H1 (cell line): ENCODE measurements at regions not wholly inside any gene's neighbourhood (a gene's known extent, or its start where the extent isn't known, plus 50 kb on each side); places are given as distances from the start of the nearest gene placed in this dataset.

Experiments used
- CTCF ChIA-PET: fragments of 300-600 bp; sonication (Branson Sonifier 250); formaldehyde crosslinking; loops from one replicate; lab custom pipeline; 2021; ENCODE audit not compliant: partially characterized antibody; lab: Charles Lee
- POLR2A ChIA-PET: fragments of 300-600 bp; sonication (Branson Sonifier 250); formaldehyde crosslinking; loops from one replicate; lab custom pipeline; 2021; ENCODE audit warnings: inconsistent platforms; ENCODE audit not compliant: partially characterized antibody; lab: Charles Lee
- DNase-seq, 2 experiments: peaks; one replicate each; pipeline versions ENCODE4 v3.0.0 to v3.0.0-alpha.2; 2010 to 2022; ENCODE audit warnings: low spot score in 2 of 2, low read depth in 1 of 2, mixed read lengths in 1 of 2
- FAIRE-seq: peaks from 2 replicates; lab custom pipeline; 2011; peaks lifted over from hg19 to GRCh38; lab: Jason Lieb, UNC
- H2AFZ ChIP-seq: 2 replicates; pipeline ENCODE4 v1.8.1; 2012; ENCODE audit warnings: low read length, inconsistent platforms
- H2AK5ac ChIP-seq: 2 replicates; pipeline ENCODE4 v1.6.1; 2013; ENCODE audit warnings: low read depth, low read length
- H2BK120ac ChIP-seq: replicated peaks from 2 replicates; pipeline ENCODE3; 2013; ENCODE audit warnings: low read depth, low read length, inconsistent platforms
- H2BK12ac ChIP-seq: 2 replicates; pipeline ENCODE4 v1.6.1; 2013; ENCODE audit warnings: low read depth, low read length
- H2BK15ac ChIP-seq: 2 replicates; pipeline ENCODE4 v1.6.1; 2013; ENCODE audit warnings: low read length
- H2BK20ac ChIP-seq: 2 replicates; pipeline ENCODE4 v1.6.1; 2013; ENCODE audit warnings: low read length
- H2BK5ac ChIP-seq: 2 replicates; pipeline ENCODE4 v1.6.1; 2013; ENCODE audit warnings: low read depth, low read length
- H3K14ac ChIP-seq: 2 replicates; pipeline ENCODE4 v1.6.1; 2013; ENCODE audit warnings: inconsistent platforms; ENCODE audit not compliant: insufficient read length
- H3K18ac ChIP-seq: 2 replicates; pipeline ENCODE4 v1.6.1; 2013; ENCODE audit warnings: low read length; ENCODE audit errors: extremely low read depth
- H3K23ac ChIP-seq: 2 replicates; pipeline ENCODE4 v1.6.1; 2013; ENCODE audit warnings: inconsistent platforms; ENCODE audit not compliant: insufficient read length
- H3K23me2 ChIP-seq: 2 replicates; pipeline ENCODE4 v1.6.1; 2013; ENCODE audit warnings: low read depth, low read length
- H3K27ac ChIP-seq: 2 replicates; pipeline ENCODE4 v1.6.1; 2011; ENCODE audit warnings: low read depth, low read length, inconsistent platforms
- H3K27me3 ChIP-seq, 4 experiments: replicated peaks in 1 of 4; 1 replicate in 1 of 4; 2 replicates in 3 of 4; pipeline versions ENCODE4 v1.6.1 to v1.8.1; 2011 to 2013; ENCODE audit warnings: low read length in 3 of 4, mild to moderate bottlenecking in 3 of 4, inconsistent platforms in 2 of 4, mixed read lengths in 2 of 4, moderate library complexity in 1 of 4; ENCODE audit not compliant: control insufficient read depth in 3 of 4, insufficient read depth in 3 of 4; ENCODE audit errors: extremely low read depth in 1 of 4
- H3K36me3 ChIP-seq, 4 experiments: 2 replicates each; pipeline versions ENCODE4 v1.6.1 to v1.8.1; 2011 to 2013; ENCODE audit warnings: mild to moderate bottlenecking in 4 of 4, low read length in 3 of 4, moderate library complexity in 2 of 4, control low read depth in 1 of 4, inconsistent platforms in 1 of 4; ENCODE audit not compliant: insufficient read depth in 4 of 4, control insufficient read depth in 2 of 4
- H3K4ac ChIP-seq: replicated peaks from 2 replicates; pipeline ENCODE3; 2013; ENCODE audit warnings: low read length, low read depth, mixed read lengths, inconsistent platforms; ENCODE audit not compliant: insufficient read length
- H3K4me1 ChIP-seq, 4 experiments: replicated peaks in 1 of 4; 1 replicate in 1 of 4; 2 replicates in 3 of 4; pipeline versions ENCODE4 v1.6.1 to v1.8.1; 2011 to 2013; ENCODE audit warnings: low read length in 3 of 4, inconsistent platforms in 2 of 4, mixed read lengths in 1 of 4; ENCODE audit not compliant: insufficient read depth in 4 of 4, control insufficient read depth in 3 of 4
- H3K4me2 ChIP-seq, 2 experiments: 2 replicates each; pipeline versions ENCODE4 v1.6.1 to v1.8.1; 2011 to 2013; ENCODE audit warnings: low read depth in 2 of 2, low read length in 2 of 2, control low read depth in 1 of 2, inconsistent platforms in 1 of 2, mild to moderate bottlenecking in 1 of 2; ENCODE audit not compliant: insufficient read depth in 1 of 2
- H3K4me3 ChIP-seq, 4 experiments: fragments of 200-600, 300-600 bp in 1 of 4; sonication (generic), shearing (Covaris generic), sonication (Bioruptor Twin) in 1 of 4; 2 replicates each; pipeline versions ENCODE4 v1.5.1 to v1.8.1; 2011 to 2016; ENCODE audit warnings: low read length in 4 of 4, low read depth in 3 of 4, control low read depth in 2 of 4, inconsistent platforms in 2 of 4, mild to moderate bottlenecking in 2 of 4, mixed read lengths in 1 of 4, moderate library complexity in 1 of 4; ENCODE audit not compliant: insufficient read depth in 2 of 4; ENCODE audit errors: extremely low read depth in 1 of 4
- H3K56ac ChIP-seq: replicated peaks from 2 replicates; pipeline ENCODE3; 2013; ENCODE audit warnings: low read depth, mild to moderate bottlenecking, mixed read lengths, low read length, inconsistent platforms; ENCODE audit not compliant: insufficient read length
- H3K79me1 ChIP-seq: 2 replicates; pipeline ENCODE4 v1.6.1; 2013; ENCODE audit warnings: low read depth, low read length, control low read depth
- H3K79me2 ChIP-seq, 2 experiments: 2 replicates each; pipeline versions ENCODE4 v1.6.1 to v1.8.1; 2012 to 2013; ENCODE audit warnings: low read length in 2 of 2, mild to moderate bottlenecking in 2 of 2, inconsistent platforms in 1 of 2; ENCODE audit not compliant: insufficient read depth in 2 of 2, control insufficient read depth in 1 of 2
- H3K9ac ChIP-seq, 4 experiments: replicated peaks in 1 of 4; 1 replicate in 1 of 4; 2 replicates in 3 of 4; pipeline versions ENCODE4 v1.6.1 to v1.8.1; 2011 to 2013; ENCODE audit warnings: low read depth in 3 of 4, low read length in 3 of 4, control low read depth in 2 of 4, mild to moderate bottlenecking in 2 of 4, moderate library complexity in 2 of 4, inconsistent platforms in 1 of 4; ENCODE audit errors: extremely low read depth in 1 of 4
- H3K9me3 ChIP-seq, 2 experiments: 2 replicates each; pipeline versions ENCODE4 v1.6.1 to v1.8.1; 2012 to 2013; ENCODE audit warnings: mild to moderate bottlenecking in 2 of 2, moderate library complexity in 2 of 2, control low read depth in 1 of 2, inconsistent platforms in 1 of 2, low read depth in 1 of 2, low read length in 1 of 2, mixed read lengths in 1 of 2; ENCODE audit not compliant: insufficient read depth in 2 of 2
- H4K20me1 ChIP-seq, 2 experiments: replicated peaks in 1 of 2; 2 replicates each; pipeline versions ENCODE3 to v1.8.1; 2011 to 2013; ENCODE audit warnings: inconsistent platforms in 2 of 2, low read length in 2 of 2, mild to moderate bottlenecking in 1 of 2; ENCODE audit not compliant: insufficient read depth in 2 of 2, control insufficient read depth in 1 of 2
- H4K5ac ChIP-seq: 2 replicates; pipeline ENCODE4 v1.6.1; 2013; ENCODE audit warnings: low read length, low read depth, mixed read lengths, inconsistent platforms; ENCODE audit not compliant: insufficient read length
- H4K8ac ChIP-seq: 2 replicates; pipeline ENCODE4 v1.8.0; 2013; ENCODE audit warnings: mild to moderate bottlenecking, moderate library complexity, low read length, inconsistent platforms; ENCODE audit not compliant: insufficient read depth; ENCODE audit errors: extremely low read depth
- H4K91ac ChIP-seq: replicated peaks from 2 replicates; pipeline ENCODE3; 2013; ENCODE audit warnings: low read length, mixed read lengths, inconsistent platforms; ENCODE audit not compliant: insufficient read length
- CHD1 ChIP-seq: IDR thresholded peaks from 2 replicates; pipeline ENCODE4 v1.6.1; 2012; ENCODE audit warnings: low read depth, low read length, improper control_type of control experiment
- CHD2 ChIP-seq: IDR thresholded peaks from 2 replicates; pipeline ENCODE4 v1.6.1; 2012; ENCODE audit warnings: low read length, improper control_type of control experiment
- EGR1 ChIP-seq: IDR thresholded peaks from 2 replicates; pipeline ENCODE4 v1.6.1; 2011; ENCODE audit warnings: low read depth, low read length, borderline replicate concordance
- EP300 ChIP-seq, 2 experiments: IDR thresholded peaks; 1 replicate in 1 of 2; 2 replicates in 1 of 2; pipeline ENCODE4 v1.6.1; 2011 to 2012; ENCODE audit warnings: low read depth in 2 of 2, low read length in 2 of 2, mild to moderate bottlenecking in 2 of 2, borderline replicate concordance in 1 of 2, inconsistent platforms in 1 of 2, moderate library complexity in 1 of 2
- HDAC2 ChIP-seq, 2 experiments: fragments of 300-600 bp in 1 of 2; sonication (generic) in 1 of 2; IDR thresholded peaks; 2 replicates each; pipeline ENCODE4 v1.6.1; 2011 to 2012; ENCODE audit warnings: low read depth in 2 of 2, low read length in 2 of 2, mild to moderate bottlenecking in 2 of 2, moderate library complexity in 2 of 2, borderline replicate concordance in 1 of 2, inconsistent platforms in 1 of 2
- JUN ChIP-seq: IDR thresholded peaks from 2 replicates; pipeline ENCODE4 v1.6.1; 2011; ENCODE audit warnings: low read depth, mild to moderate bottlenecking, improper control_type of control experiment, low read length
- PHF8 ChIP-seq: fragments of 200-600 bp; sonication (generic); conservative IDR thresholded peaks from 2 replicates; pipeline ENCODE4 v1.7.1; 2012; ENCODE audit warnings: low read depth, mild to moderate bottlenecking, inconsistent platforms, low read length, moderate library complexity
- POLR2AphosphoS5 ChIP-seq: IDR thresholded peaks from 2 replicates; pipeline ENCODE4 v1.6.1; 2011; ENCODE audit warnings: low read depth, low read length
- RNF2 ChIP-seq: fragments of 200-900, 300-1000 bp; sonication (generic); IDR thresholded peaks from 2 replicates; pipeline ENCODE4 v1.7.1; 2016; ENCODE audit warnings: borderline replicate concordance, low read depth, mild to moderate bottlenecking, antibody characterized with exemption, low read length; ENCODE audit not compliant: poor library complexity, severe bottlenecking; ENCODE audit errors: missing control alignments
- SAP30 ChIP-seq: fragments of 300-600 bp; sonication (generic); IDR thresholded peaks from 2 replicates; pipeline ENCODE4 v1.7.1; 2012; ENCODE audit warnings: low read length, moderate library complexity, mild to moderate bottlenecking, inconsistent platforms; ENCODE audit not compliant: insufficient read depth, insufficient replicate concordance
- TCF12 ChIP-seq: IDR thresholded peaks from 2 replicates; pipeline ENCODE4 v1.6.1; 2011; ENCODE audit warnings: low read depth, mild to moderate bottlenecking, low read length
- YY1 ChIP-seq: IDR thresholded peaks from 2 replicates; pipeline ENCODE4 v1.6.1; 2011; ENCODE audit warnings: low read depth, mild to moderate bottlenecking, low read length
- WGBS, 2 experiments: shearing (Covaris generic) in 1 of 2; methylation state at CpG; one replicate each; pipeline versions ENCODE4 v1.1.6 to v1.1.7; 2013 to 2015; ENCODE audit warnings: low lambda C conversion rate in 2 of 2, mixed read lengths in 2 of 2, inconsistent platforms in 1 of 2, low coverage in 1 of 2, missing lambda C conversion rate in 1 of 2; ENCODE audit not compliant: insufficient replicate concordance in 2 of 2, insufficient coverage in 1 of 2, insufficient read length in 1 of 2; ENCODE audit errors: extremely low coverage in 1 of 2, missing lambda C conversion rate in 1 of 2; 5-methylcytosine and 5-hydroxymethylcytosine counted together

GRCh38 chr20:48267860-48268633 lies 482.8 kb upstream of the SULF2 start:
- Histone ChIP-seq H3K27ac (no peak overlapping the region), H3K4me3 (no peak overlapping the region), H2BK15ac (no peak overlapping the region), H3K4me1 (no peaks in the 10 kb centered on the region), H4K5ac (no peak overlapping the region), H2AFZ (no peak overlapping the region), H3K9me3 (no peaks in the 10 kb centered on the region), H3K23ac (no peak overlapping the region), H3K4ac (no peak overlapping the region), H4K91ac (no peak overlapping the region), H2BK5ac (no peak overlapping the region), H3K27me3 (no peaks in the 10 kb centered on the region; a peak in 2 of 7 replicates), H3K79me2 (no peaks in the 10 kb centered on the region), H2BK12ac (no peak overlapping the region), H3K9ac (no peak overlapping the region), H4K20me1 (no peaks in the 10 kb centered on the region), H4K8ac (no peak overlapping the region), H2BK20ac (no peak overlapping the region), H3K79me1 (no peaks in the 10 kb centered on the region), H3K56ac (no peak overlapping the region), H3K18ac (no peak overlapping the region), H2BK120ac (no peak overlapping the region), H3K4me2 (no peak overlapping the region), H3K23me2 (no peaks in the 10 kb centered on the region), H3K14ac (no peak overlapping the region), H2AK5ac (no peak overlapping the region), H3K36me3 (no peaks in the 10 kb centered on the region)
- POLR2A ChIA-PET: no interaction called here
- no peak for DNase-seq
- WGBS, 2 experiments: 93% methylated on average over 17 of the region's 19 CpGs; no CpG with 5 or more reads in 1 of the 2 experiments
- no peak for FAIRE-seq
- CTCF ChIA-PET: interaction anchor here (2.1 kb wide), 1 partner anchor 8 kb away, joined by 8 read pairs; no protein-coding TSS in a partner anchor
- TF ChIP-seq SAP30 (no peak), HDAC2 (IDR thresholded peaks at IDR 0.05; ENCODE audit: borderline replicate concordance in 1 of 2, low read depth in 2 of 2, low read length in 2 of 2) (no peak), CHD2 (no peak), TCF12 (no peak), POLR2AphosphoS5 (no peak), CHD1 (no peak), JUN (no peak), EGR1 (no peak), YY1 (no peak), EP300 (IDR thresholded peaks at IDR 0.05; ENCODE audit: borderline replicate concordance in 1 of 2, low read depth in 2 of 2, low read length in 2 of 2) (no peak), RNF2 (no peak), PHF8 (no peak)
